Central memory CD8-positive, alpha-beta T cell (primary cell): ENCODE measurements at regions not wholly inside any gene's neighbourhood (a gene's known extent, or its start where the extent isn't known, plus 50 kb on each side); places are given as distances from the start of the nearest gene placed in this dataset.

Experiments used
- ATAC-seq: fragments of 150-1000 bp; cut with Tn5 transposase; replicated peaks from 2 replicates; pipeline ENCODE4 v1.10.0; 2022; ENCODE audit warnings: mild to moderate bottlenecking, moderate FRiP score, moderate number of reproducible peaks; ENCODE audit not compliant: poor library complexity, severe bottlenecking; ENCODE audit errors: extremely low read depth
- DNase-seq, 2 donors: peaks; one replicate each; pipeline ENCODE4 v3.0.0; 2021; ENCODE audit warnings: low spot score in 2 of 2
- H3K27ac Mint-ChIP-seq: one replicate; pipeline ENCODE4 v1.8.0; 2022; ENCODE audit warnings: low read depth, mild to moderate bottlenecking, moderate library complexity, mixed read lengths
- H3K27me3 Mint-ChIP-seq: one replicate; pipeline ENCODE4 v1.8.0; 2022; ENCODE audit warnings: mixed read lengths
- H3K36me3 Mint-ChIP-seq: one replicate; pipeline ENCODE4 v1.8.0; 2022; ENCODE audit warnings: mild to moderate bottlenecking, moderate library complexity, mixed read lengths; ENCODE audit not compliant: insufficient read depth
- H3K4me1 Mint-ChIP-seq: one replicate; pipeline ENCODE4 v1.8.0; 2022; ENCODE audit warnings: mixed read lengths
- H3K4me3 Mint-ChIP-seq: one replicate; pipeline ENCODE4 v1.8.0; 2022; ENCODE audit warnings: mild to moderate bottlenecking, moderate library complexity, mixed read lengths
- H3K9me3 Mint-ChIP-seq: one replicate; pipeline ENCODE4 v1.8.0; 2022; ENCODE audit warnings: mixed read lengths

DNA sequence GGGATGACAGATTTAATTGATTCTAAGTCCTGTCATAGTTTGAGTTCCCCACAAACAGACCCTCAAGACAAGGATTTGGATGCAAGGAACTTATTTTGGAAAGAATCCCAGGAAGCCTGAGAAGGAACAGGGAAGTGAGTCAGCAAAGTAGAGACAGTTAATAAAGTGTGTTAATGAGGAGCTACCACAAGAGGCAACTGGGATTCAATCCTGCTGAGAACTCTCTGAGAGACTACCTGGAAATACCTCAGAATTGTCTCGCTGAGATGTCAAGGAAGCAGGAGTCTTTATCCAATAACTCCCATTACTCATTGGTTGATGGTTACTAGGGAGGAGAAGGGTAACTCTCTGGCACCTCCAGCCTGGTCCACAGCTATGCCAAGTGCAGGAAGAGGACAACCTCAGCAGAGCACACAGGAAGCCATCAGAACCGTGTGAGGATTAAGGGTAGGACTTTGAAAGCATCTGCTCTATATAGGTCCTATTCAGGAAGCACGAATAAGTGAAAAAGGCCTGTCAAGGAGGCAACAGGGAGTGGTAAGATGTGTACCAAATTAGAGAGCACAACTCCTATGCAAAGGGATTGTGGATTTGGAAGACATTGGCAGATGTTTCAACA is 311.1 kb upstream of the KCNH8 start:
- H3K9me3 Mint-ChIP-seq: no peaks in the 10 kb centered on the region
- no peaks in the 10 kb centered on the region for H3K27me3 Mint-ChIP-seq
- ATAC-seq: no peak
- no peak overlapping the region for H3K4me3 Mint-ChIP-seq
- no peaks in the 10 kb centered on the region for H3K36me3 Mint-ChIP-seq
- H3K27ac Mint-ChIP-seq: no peak overlapping the region
- H3K4me1 Mint-ChIP-seq: peaks cover 7% of the 10 kb centered on the region
- no peak for DNase-seq

- Mint-ChIP-seq H3K36me3 (no peaks in the 10 kb centered on the region), H3K27ac (no peak overlapping the region), H3K4me1 (peaks cover 10% of the 10 kb centered on the region), H3K9me3 (no peaks in the 10 kb centered on the region), H3K4me3 (no peak overlapping the region), H3K27me3 (no peaks in the 10 kb centered on the region)
- DNase-seq (no peak), ATAC-seq (no peak)
Observed at GRCh38 chr3:18835021-18835420, 313.3 kb upstream of the KCNH8 start.

- no peak for ATAC-seq
- H3K9me3 Mint-ChIP-seq: no peaks in the 10 kb centered on the region
- no peaks in the 10 kb centered on the region for H3K27me3 Mint-ChIP-seq
- no peak for DNase-seq
- H3K4me3 Mint-ChIP-seq: no peak overlapping the region
- no peaks in the 10 kb centered on the region for H3K36me3 Mint-ChIP-seq
- peaks cover 5% of the 10 kb centered on the region for H3K4me1 Mint-ChIP-seq
- no peak overlapping the region for H3K27ac Mint-ChIP-seq
Observed at GRCh38 chr3:18830087-18830486, 318.2 kb upstream of the KCNH8 start.

DNA sequence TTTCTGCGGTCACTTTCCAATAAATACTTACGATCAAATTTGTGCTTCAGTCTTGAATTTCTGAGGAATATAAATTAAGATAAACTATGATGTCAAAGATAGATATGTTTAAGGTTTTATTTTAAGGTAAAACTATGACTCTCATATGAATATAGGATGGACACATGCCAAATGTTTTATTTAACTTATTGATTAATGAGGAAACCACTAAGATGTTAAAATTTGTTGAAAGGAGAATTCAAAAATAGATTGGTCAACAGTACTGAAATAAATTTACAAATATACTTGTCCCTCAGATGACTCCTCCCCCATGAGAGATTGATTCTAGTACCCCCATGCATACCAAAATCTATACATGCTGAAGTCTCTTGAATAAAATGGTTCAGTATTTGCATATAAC is 319.7 kb upstream of the KCNH8 start:
- no peak overlapping the region for H3K4me3 Mint-ChIP-seq
- ATAC-seq (no peak), DNase-seq (no peak)
- H3K9me3 Mint-ChIP-seq: no peaks in the 10 kb centered on the region
- H3K27ac Mint-ChIP-seq: no peak overlapping the region
- no peaks in the 10 kb centered on the region for H3K27me3 Mint-ChIP-seq
- H3K4me1 Mint-ChIP-seq: peaks cover 5% of the 10 kb centered on the region
- H3K36me3 Mint-ChIP-seq: no peaks in the 10 kb centered on the region

- no peaks in the 10 kb centered on the region for H3K9me3 Mint-ChIP-seq
- peaks cover 5% of the 10 kb centered on the region for H3K4me1 Mint-ChIP-seq
- peak; percentile 43 for ATAC-seq
- no peak overlapping the region for H3K27ac Mint-ChIP-seq
- H3K27me3 Mint-ChIP-seq: no peaks in the 10 kb centered on the region
- no peak for DNase-seq
- no peaks in the 10 kb centered on the region for H3K36me3 Mint-ChIP-seq
- no peak overlapping the region for H3K4me3 Mint-ChIP-seq
Observed at GRCh38 chr3:18827664-18828063, 320.6 kb upstream of the KCNH8 start.

DNA sequence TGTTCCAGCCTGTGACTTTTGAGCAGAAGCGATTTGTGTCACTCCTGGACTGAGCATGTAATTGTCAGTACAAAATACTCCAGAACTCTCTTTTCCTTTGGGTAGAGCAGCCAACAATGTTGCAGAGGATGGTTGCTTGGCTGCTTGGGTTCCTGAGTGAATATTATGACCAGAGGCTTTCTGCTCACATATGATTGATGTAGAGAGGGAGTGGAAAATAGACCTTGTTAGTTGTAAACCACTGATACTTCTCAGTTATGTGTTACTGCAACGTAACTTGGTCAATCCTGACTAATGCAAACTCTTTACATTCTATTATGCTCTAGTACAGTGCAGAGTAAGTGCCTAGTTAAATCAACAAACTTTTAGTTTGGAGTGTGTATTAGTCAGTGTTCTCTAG is 322.6 kb upstream of the KCNH8 start:
- Mint-ChIP-seq H3K4me1 (peaks cover 5% of the 10 kb centered on the region), H3K4me3 (no peak overlapping the region), H3K9me3 (no peaks in the 10 kb centered on the region), H3K36me3 (no peaks in the 10 kb centered on the region), H3K27me3 (peaks cover 11% of the 10 kb centered on the region), H3K27ac (no peak overlapping the region)
- DNase-seq (no peak), ATAC-seq (no peak)

- no peak for ATAC-seq
- Mint-ChIP-seq H3K9me3 (no peaks in the 10 kb centered on the region), H3K4me1 (no peaks in the 10 kb centered on the region), H3K27ac (no peak overlapping the region), H3K4me3 (no peak overlapping the region), H3K36me3 (no peaks in the 10 kb centered on the region), H3K27me3 (peaks cover 14% of the 10 kb centered on the region)
- no peak for DNase-seq
Observed at GRCh38 chr3:18813300-18813699, 335.0 kb upstream of the KCNH8 start.

- Mint-ChIP-seq H3K4me1 (no peaks in the 10 kb centered on the region), H3K9me3 (no peaks in the 10 kb centered on the region), H3K27ac (no peak overlapping the region), H3K4me3 (no peak overlapping the region), H3K27me3 (peaks cover 14% of the 10 kb centered on the region), H3K36me3 (no peaks in the 10 kb centered on the region)
- DNase-seq: no peak
- no peak for ATAC-seq
Observed at GRCh38 chr3:18812316-18812715, 336.0 kb upstream of the KCNH8 start.

DNA sequence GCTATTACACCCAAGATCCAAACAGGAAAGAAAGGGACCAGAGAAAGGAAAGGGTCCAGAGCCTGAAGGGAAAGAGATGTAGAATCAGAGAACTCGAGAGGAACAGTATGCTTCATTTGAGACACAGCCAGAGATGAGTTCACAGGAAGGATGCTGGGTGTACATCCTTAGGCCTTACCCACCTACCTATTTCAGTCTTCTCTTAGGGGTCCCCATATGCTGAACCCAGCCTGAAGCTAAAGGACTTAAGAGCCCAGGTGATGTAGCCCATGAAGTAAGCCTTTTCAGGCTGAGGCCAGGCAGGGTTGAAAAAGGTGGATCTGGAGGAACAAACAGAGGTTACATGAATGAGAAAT is 338.0 kb upstream of the KCNH8 start:
- no peak overlapping the region for H3K27ac Mint-ChIP-seq
- H3K27me3 Mint-ChIP-seq: peaks cover 10% of the 10 kb centered on the region
- H3K9me3 Mint-ChIP-seq: no peaks in the 10 kb centered on the region
- H3K36me3 Mint-ChIP-seq: no peaks in the 10 kb centered on the region
- H3K4me1 Mint-ChIP-seq: no peaks in the 10 kb centered on the region
- ATAC-seq (no peak), DNase-seq (no peak)
- H3K4me3 Mint-ChIP-seq: no peak overlapping the region

GRCh38 chr3:18809640-18810305 is 338.5 kb upstream of the KCNH8 start:
- Mint-ChIP-seq H3K4me3 (no peak overlapping the region), H3K27ac (no peak overlapping the region)
- no peak for ATAC-seq

GRCh38 chr3:18808429-18808828 is 339.9 kb upstream of the KCNH8 start:
- Mint-ChIP-seq H3K4me3 (no peak overlapping the region), H3K4me1 (no peaks in the 10 kb centered on the region), H3K9me3 (no peaks in the 10 kb centered on the region), H3K27ac (no peak overlapping the region), H3K27me3 (peaks cover 10% of the 10 kb centered on the region), H3K36me3 (no peaks in the 10 kb centered on the region)
- DNase-seq (no peak), ATAC-seq (no peak)

More at GRCh38 chr3:18809640-18810305, 338.5 kb upstream of the KCNH8 start:
- no peaks in the 10 kb centered on the region for H3K36me3 Mint-ChIP-seq
- DNase-seq: no peak
- H3K27me3 Mint-ChIP-seq: peaks cover 10% of the 10 kb centered on the region
- no peaks in the 10 kb centered on the region for H3K4me1 Mint-ChIP-seq
- H3K9me3 Mint-ChIP-seq: no peaks in the 10 kb centered on the region

DNA sequence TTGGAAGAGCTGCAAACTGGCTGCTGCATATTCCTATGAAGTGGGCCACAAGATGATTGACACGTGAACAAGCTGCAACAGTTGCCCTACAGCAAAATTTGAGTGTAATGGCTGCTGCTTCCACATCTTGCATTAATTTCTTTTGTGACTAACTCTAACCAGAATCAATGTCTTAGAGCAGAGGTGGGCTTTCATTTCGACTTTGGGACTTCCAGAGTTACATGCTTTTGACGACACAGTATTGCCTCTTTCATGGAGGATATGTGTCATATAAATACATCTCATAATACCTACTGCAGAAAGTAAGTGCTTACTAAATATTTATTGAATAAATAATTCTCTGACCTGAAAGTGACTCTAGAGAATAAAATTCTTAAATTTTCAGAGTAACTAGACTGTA is 340.7 kb upstream of the KCNH8 start:
- H3K4me3 Mint-ChIP-seq: no peak overlapping the region
- DNase-seq (no peak), ATAC-seq (no peak)
- peaks cover 10% of the 10 kb centered on the region for H3K27me3 Mint-ChIP-seq
- no peaks in the 10 kb centered on the region for H3K4me1 Mint-ChIP-seq
- H3K36me3 Mint-ChIP-seq: no peaks in the 10 kb centered on the region
- H3K9me3 Mint-ChIP-seq: no peaks in the 10 kb centered on the region
- H3K27ac Mint-ChIP-seq: no peak overlapping the region

DNA sequence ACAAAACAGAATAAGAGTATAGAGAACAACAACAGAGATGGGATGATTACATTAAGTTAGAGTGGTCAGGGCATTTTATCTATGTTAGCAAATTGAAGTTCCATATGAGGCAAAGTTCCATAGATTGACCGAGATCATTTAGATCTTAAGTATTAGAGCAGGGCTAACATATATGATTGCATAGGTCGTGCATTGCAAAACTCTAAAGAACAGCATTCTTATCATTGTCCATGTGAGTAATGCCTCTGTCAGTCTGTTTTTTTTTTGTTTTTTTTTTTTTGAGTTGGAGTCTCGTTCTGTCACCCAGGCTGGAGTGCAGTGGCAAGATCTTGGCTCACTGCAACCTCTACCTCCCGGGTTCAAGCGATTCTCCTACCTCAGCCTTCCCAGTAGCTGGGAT is 341.7 kb upstream of the KCNH8 start:
- no peak for DNase-seq
- no peaks in the 10 kb centered on the region for H3K36me3 Mint-ChIP-seq
- no peaks in the 10 kb centered on the region for H3K9me3 Mint-ChIP-seq
- ATAC-seq: no peak
- peaks cover 17% of the 10 kb centered on the region for H3K27me3 Mint-ChIP-seq
- H3K4me3 Mint-ChIP-seq: no peak overlapping the region
- H3K27ac Mint-ChIP-seq: no peak overlapping the region
- no peaks in the 10 kb centered on the region for H3K4me1 Mint-ChIP-seq
